ENCODE measurements at regions not wholly inside any gene's neighbourhood (a gene's known extent, or its start where the extent isn't known, plus 50 kb on each side); places are given as distances from the start of the nearest gene placed in this dataset.

DNA sequence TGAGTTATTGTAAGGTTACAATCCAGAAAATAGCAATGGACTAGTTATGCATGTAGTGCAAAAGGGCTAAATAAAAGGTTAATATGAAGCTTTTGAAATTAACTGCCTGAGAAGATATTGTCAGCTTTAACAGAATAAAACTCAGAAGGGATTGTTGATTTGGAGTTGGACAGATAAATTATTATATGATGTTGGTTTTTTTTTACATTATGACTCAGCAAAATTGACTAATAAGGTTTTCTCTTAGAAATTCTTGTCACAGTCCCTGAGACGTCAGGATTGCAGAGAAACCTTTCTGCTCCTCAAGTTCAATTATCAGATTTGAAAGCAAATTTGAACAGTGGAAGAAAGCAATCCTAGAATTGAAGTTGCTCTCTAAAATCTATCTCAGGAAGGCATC, 946.9 kb downstream of the CBLN2 start:
- no peak for DNase-seq (ENCODE audit: extremely low spot score)
- TF ChIP-seq, protein P1, sequence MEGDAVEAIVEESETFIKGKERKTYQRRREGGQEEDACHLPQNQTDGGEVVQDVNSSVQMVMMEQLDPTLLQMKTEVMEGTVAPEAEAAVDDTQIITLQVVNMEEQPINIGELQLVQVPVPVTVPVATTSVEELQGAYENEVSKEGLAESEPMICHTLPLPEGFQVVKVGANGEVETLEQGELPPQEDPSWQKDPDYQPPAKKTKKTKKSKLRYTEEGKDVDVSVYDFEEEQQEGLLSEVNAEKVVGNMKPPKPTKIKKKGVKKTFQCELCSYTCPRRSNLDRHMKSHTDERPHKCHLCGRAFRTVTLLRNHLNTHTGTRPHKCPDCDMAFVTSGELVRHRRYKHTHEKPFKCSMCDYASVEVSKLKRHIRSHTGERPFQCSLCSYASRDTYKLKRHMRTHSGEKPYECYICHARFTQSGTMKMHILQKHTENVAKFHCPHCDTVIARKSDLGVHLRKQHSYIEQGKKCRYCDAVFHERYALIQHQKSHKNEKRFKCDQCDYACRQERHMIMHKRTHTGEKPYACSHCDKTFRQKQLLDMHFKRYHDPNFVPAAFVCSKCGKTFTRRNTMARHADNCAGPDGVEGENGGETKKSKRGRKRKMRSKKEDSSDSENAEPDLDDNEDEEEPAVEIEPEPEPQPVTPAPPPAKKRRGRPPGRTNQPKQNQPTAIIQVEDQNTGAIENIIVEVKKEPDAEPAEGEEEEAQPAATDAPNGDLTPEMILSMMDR (IDR thresholded peaks at IDR 0.05; ENCODE audit: control extremely low read depth, extremely low read depth, low read depth, missing control alignments): no peak
- ChIA-PET CTCF (interaction anchor here (0.6 kb wide), 1 partner anchor 10 kb away, joined by 3 read pairs; no protein-coding TSS in a partner anchor), POLR2A (no interaction called here)

DNA sequence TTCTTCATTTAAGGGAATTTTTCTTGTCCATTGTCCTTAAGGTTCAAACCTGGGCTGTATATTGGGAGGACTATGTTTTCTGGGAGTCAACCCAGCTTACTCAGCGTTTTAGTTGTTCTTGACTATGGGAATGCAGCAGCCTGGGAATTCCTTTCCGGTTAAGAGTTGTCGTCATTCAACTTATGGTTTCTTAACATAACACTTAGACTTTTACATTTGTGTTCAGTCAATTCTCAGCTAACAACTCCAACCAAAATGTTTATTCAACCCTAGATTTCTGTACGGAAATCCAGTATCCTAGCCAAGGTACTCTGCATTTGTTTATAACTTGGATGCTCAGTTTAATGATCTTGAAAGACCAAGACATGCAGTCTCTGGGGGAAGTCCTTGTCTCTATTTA, 960.9 kb downstream of the CBLN2 start:
- TF ChIP-seq, protein P1 (IDR thresholded peaks at IDR 0.05; ENCODE audit: control extremely low read depth, extremely low read depth, low read depth, missing control alignments): no peak
- ChIA-PET POLR2A (no interaction called here), CTCF (interaction anchor here (1.4 kb wide), 1 partner anchor 21 kb away, joined by 5 read pairs; no protein-coding TSS in a partner anchor)
- no peak for DNase-seq (ENCODE audit: extremely low spot score)

DNA sequence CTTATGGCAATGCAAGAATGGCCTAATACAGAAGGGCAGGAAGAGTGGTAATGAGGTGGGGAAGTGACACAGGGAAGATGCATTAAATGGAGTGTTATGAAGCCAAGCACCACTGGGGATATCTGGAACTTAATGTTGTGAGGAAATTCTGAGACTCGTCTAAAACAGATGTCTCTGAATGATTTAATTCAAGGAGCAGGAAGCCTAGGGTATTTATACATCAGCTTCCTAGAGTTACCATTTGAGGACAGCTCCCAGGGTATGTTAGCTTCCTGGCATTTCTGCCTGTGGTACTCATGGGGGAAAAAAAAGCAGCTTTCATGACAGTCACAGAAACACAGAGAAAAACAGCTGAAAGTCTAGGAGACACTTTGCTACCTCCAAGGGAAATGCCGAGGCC, 989.5 kb downstream of the CBLN2 start:
- TF ChIP-seq, protein P1 (IDR thresholded peaks at IDR 0.05; ENCODE audit: control extremely low read depth, extremely low read depth, low read depth, missing control alignments): no peak
- DNase-seq (ENCODE audit: extremely low spot score): no peak
- ChIA-PET POLR2A (no interaction called here), CTCF (no interaction called here)

DNA sequence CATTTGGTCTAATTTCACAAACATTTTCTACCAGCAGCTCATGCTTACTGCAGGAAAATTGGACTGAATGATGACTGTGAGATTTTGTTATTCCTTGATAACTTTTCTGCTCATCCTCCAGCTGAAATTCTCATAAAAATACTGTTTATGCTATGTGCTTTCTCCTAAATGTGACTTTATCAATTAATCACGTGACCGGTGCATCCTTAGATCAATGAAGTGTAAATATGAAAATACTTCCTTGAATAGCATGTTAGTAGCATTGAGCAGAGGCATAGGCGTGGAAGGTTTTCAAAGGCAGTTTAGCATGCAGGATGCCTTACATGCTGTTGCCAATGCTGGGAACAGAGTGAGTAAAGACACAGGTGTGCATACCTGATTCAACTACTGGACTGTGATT, 1002.5 kb downstream of the CBLN2 start:
- POLR2A ChIA-PET: no interaction called here
- CTCF ChIA-PET: no interaction called here
- TF ChIP-seq, protein P1 (IDR thresholded peaks at IDR 0.05; ENCODE audit: control extremely low read depth, extremely low read depth, low read depth, missing control alignments): no peak
- no peak for DNase-seq (ENCODE audit: extremely low spot score)

DNA sequence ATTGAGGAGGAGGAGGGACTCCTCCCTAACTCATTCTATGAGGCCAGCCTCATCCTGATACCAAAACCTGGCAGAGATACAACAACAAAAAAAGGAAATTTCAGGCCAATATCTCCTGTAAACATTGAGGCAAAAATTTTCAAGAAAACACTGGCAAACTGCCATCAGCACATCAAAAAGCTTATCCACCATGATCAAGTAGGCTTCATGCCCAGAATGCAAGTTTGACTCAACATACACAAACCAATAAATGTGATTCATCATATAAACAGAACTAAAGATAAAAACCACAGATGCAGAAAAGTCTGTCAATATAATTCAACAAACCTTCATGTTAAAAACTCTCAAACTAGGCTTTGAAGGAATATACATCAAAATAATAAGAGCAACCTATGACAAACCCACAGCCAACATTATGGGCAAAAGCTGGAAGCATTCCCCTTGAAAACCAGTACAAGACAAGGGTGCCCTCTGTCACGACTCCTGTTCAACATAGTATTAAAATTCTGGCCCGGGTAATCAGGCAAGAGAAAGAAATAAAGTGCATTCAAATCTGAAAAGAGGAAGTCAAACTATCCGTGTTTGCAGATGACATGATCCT, 1014.3 kb downstream of the CBLN2 start:
- ChIA-PET POLR2A (no interaction called here), CTCF (interaction anchor here (1.5 kb wide), 1 partner anchor 22 kb away, joined by 4 read pairs; no protein-coding TSS in a partner anchor)
- DNase-seq (ENCODE audit: extremely low spot score): no peak
- TF ChIP-seq, protein P1 (IDR thresholded peaks at IDR 0.05; ENCODE audit: control extremely low read depth, extremely low read depth, low read depth, missing control alignments): no peak

DNA sequence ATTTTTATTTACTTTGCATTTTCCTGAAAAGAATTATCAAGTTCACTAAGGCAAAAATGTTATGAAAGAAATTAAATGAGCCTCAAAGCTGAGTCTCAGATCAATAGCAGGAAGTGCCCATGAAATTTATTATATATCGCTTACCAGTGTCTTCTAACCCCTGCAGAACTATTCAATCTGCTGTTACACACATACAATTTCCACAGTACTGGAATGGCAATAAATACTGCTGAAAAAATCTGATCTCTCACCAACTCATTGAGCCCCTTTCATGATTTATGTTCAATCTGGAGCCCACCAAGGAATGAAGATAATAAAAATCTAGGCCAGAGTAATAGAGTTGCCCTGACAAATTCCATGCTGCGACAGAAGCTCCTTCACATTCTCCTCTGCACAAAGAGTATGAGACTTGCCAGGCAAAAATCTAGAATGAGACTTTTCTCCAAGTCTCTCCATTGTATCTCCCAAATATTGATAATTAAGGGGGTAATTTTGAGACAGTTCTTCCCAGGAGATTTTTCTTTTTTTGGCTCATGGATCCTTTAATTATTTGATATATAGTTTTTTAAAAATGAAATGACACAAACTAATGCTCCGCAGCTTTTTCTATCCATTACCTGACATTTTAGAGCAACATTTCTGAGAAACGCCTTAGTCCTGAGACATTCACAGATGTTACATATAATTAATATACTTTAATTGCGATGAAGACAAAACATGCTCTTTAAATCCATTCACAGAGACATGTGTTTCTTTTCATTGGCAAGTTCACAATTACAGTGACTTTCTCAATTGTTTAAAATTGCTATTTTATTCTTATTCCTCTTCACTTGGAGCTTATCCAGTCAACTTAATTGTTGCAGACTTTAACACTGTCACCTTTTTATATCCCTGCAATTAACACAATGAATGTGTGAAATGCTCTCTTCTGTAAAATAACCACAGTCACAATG, 1020.4 kb downstream of the CBLN2 start:
- CTCF ChIA-PET: interaction anchor here (1.4 kb wide), 1 partner anchor 9 kb away, joined by 3 read pairs; no protein-coding TSS in a partner anchor
- no peak for DNase-seq (ENCODE audit: extremely low spot score)
- TF ChIP-seq, protein P1 (IDR thresholded peaks at IDR 0.05; ENCODE audit: control extremely low read depth, extremely low read depth, low read depth, missing control alignments): no peak
- POLR2A ChIA-PET: no interaction called here

All from GM10248 (cell line).